ENCODE measurements at regions not wholly inside any gene's neighbourhood (a gene's known extent, or its start where the extent isn't known, plus 50 kb on each side); places are given as distances from the start of the nearest gene placed in this dataset.

- peak; percentile 90 for TF ChIP-seq ARID5B (CRISPR knock-in tag; IDR thresholded peaks at IDR 0.05)
- TF ChIP-seq ZBTB2 (CRISPR knock-in tag; IDR thresholded peaks at IDR 0.05; ENCODE audit: low read depth): 0 out of 2 replicates have a peak, but pooled peaks have one; percentile 55
- TF ChIP-seq POLR2G (IDR thresholded peaks at IDR 0.05; ENCODE audit: low read depth, low read length): peak; percentile 65
- 0 out of 2 replicates have a peak, but pooled peaks have one; percentile 51 for TF ChIP-seq ZNF773 (CRISPR knock-in tag; IDR thresholded peaks at IDR 0.05; ENCODE audit: borderline replicate concordance)
- TF ChIP-seq PAXIP1 (CRISPR knock-in tag; conservative IDR thresholded peaks at IDR 0.05): peak; percentile 99
- TF ChIP-seq RFXAP (CRISPR knock-in tag; IDR thresholded peaks at IDR 0.05; ENCODE audit: borderline replicate concordance): peak; percentile 75; the same call in 1 of the 2 replicates
- peak; percentile 51; the same call in 1 of the 2 replicates for TF ChIP-seq ZNF142 (CRISPR knock-in tag; IDR thresholded peaks at IDR 0.05)
- peak; percentile 75 for TF ChIP-seq ZNF775 (CRISPR knock-in tag; IDR thresholded peaks at IDR 0.05; ENCODE audit: borderline replicate concordance)
- TF ChIP-seq NR1H2 (CRISPR knock-in tag; IDR thresholded peaks at IDR 0.05; ENCODE audit: borderline replicate concordance, low read depth): peak; percentile 92
- peak; percentile 97 for TF ChIP-seq CHD4 (IDR thresholded peaks at IDR 0.05; ENCODE audit: borderline replicate concordance, low read length)
- peak; percentile 35; the same call in 1 of the 2 replicates for TF ChIP-seq BHLHE40 (IDR thresholded peaks at IDR 0.05; ENCODE audit: low read length)
- TF ChIP-seq ZNF230 (CRISPR knock-in tag; IDR thresholded peaks at IDR 0.05): peak; percentile 71; the same call in 1 of the 2 replicates
Observed at GRCh38 chr6:43916924-43917877, 147.2 kb downstream of the VEGFA start (continued).
